ENCODE measurements at regions not wholly inside any gene's neighbourhood (a gene's known extent, or its start where the extent isn't known, plus 50 kb on each side); places are given as distances from the start of the nearest gene placed in this dataset.

DNA sequence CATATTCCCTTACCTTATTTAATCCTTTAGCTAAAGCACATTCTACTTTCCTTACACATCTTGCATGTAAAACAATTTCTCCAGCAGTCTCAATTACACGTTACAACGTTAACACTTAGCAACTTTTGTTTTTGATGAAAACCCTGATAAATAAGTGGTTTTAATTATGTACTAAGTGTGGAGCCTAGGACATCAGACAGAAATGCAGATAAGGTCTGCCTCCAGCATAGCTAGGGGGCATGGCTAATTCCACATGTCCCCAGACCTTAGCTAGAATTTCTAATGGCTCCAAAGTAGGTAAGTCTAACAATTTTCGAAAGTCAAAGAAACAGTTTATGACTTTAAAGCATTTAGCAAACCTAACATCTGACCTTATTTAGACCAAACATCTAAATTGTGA, 77.4 kb upstream of the TERB2 start:
- TF ChIP-seq, protein P1, sequence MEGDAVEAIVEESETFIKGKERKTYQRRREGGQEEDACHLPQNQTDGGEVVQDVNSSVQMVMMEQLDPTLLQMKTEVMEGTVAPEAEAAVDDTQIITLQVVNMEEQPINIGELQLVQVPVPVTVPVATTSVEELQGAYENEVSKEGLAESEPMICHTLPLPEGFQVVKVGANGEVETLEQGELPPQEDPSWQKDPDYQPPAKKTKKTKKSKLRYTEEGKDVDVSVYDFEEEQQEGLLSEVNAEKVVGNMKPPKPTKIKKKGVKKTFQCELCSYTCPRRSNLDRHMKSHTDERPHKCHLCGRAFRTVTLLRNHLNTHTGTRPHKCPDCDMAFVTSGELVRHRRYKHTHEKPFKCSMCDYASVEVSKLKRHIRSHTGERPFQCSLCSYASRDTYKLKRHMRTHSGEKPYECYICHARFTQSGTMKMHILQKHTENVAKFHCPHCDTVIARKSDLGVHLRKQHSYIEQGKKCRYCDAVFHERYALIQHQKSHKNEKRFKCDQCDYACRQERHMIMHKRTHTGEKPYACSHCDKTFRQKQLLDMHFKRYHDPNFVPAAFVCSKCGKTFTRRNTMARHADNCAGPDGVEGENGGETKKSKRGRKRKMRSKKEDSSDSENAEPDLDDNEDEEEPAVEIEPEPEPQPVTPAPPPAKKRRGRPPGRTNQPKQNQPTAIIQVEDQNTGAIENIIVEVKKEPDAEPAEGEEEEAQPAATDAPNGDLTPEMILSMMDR (IDR thresholded peaks at IDR 0.05) = no peak
- no peak for TF ChIP-seq POLR2A (IDR thresholded peaks at IDR 0.05)

Measured in uterus (tissue), 2 donors.